ENCODE measurements at regions not wholly inside any gene's neighbourhood (a gene's known extent, or its start where the extent isn't known, plus 50 kb on each side); places are given as distances from the start of the nearest gene placed in this dataset.

DNA sequence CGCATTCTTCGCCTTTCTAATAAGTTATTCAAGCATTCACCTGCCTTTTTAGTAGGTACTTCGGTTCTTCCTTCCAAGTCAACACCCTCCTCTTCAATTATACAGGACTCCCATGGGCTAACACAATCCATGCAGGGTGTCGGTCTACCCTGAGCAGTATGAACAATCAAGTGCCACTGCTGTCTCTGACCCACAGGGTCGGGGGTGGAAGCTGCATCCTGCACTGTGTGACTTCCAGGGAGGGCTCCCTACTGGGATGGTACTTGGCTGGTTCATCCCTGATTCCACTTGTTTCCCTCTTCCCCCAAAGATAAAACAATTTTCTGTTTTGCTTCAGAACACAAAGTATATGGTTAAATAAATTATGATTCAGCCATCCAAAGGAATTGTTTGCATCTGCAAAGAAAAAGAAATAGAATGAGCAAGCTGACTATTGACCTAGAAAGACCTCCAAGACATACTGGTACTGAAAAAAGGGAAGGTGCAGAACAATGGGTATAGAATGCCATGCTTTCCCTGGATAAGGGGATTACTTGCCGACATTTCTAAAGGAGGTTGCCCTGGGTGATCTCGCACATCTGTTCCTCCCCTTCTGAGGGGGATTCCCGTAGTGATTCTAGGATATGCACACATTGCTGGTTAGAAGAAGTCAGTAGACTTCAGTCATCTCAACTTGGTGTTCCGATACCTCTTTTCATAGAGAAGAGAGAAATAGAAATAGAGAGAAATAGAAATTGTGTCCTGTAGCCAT, 89.1 kb upstream of the AGR3 start:
- intact Hi-C loops (cut with DNase I, micrococcal nuclease), result no loop called here
- ATAC-seq (no peak), DNase-seq (no peak)

- ATAC-seq (no peak), DNase-seq (no peak)
- intact Hi-C loops (cut with DNase I, micrococcal nuclease), result no loop called here
Measured at GRCh38 chr7:16975712-16976111, 93.9 kb upstream of the AGR3 start.

DNA sequence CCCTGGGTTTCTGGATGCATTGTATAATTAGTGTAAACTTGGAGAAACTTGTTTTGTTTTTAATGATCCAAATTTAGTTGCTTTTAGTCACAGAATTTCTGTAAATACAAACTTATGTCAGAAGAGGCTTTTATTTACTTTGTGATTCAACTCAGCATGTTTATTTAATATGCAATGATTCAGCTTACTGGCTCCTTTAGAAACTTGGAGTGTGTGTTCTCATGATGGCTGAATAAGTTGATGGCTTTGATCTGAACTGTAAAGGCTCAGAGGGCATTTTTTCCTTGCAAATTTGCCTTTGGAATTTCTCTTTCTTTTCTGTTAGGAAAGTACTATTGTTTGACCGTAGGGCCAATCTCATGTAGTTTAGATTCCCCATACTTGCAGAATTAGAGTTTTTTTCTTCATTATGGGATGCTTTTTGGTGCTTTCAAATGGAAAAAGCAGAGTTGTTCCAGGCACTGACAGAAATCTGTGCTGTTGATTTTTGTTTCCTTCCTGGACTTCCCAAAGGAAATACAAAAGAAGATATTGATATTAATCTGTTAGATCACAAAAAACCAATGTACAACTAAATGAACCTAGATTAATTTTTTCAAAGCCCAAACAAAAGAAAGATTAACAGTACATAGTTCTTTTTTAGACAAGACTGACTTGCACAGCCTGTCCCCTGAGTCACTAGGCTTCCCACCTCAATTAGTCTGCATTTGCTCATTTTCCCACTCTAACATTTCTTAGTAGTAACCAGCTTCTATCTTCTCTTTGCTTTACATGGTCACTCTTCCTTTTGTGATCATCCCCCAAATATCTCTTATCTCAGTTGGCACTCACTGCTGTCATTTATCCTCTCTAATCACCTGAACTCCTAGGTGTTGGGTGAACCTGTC, 96.8 kb upstream of the AGR3 start:
- ATAC-seq, result peak; percentile 40
- DNase-seq, result no peak
- intact Hi-C loops (cut with DNase I, micrococcal nuclease), result no loop called here

GRCh38 chr7:16980539-16980938, 98.8 kb upstream of the AGR3 start:
- no peak for ATAC-seq
- intact Hi-C loops (cut with DNase I, micrococcal nuclease), result loop anchor here in 1 of 2 donors (10.0 kb wide), 1 partner anchor 664 kb away; no protein-coding TSS in a partner anchor

GRCh38 chr7:16982640-16983350, 101.0 kb upstream of the AGR3 start:
- ATAC-seq, result peak; percentile 68
- DNase-seq, result no peak
- intact Hi-C loops (cut with DNase I, micrococcal nuclease), result loop anchor here in 1 of 2 donors (10.0 kb wide), 1 partner anchor 662 kb away; no protein-coding TSS in a partner anchor

More at GRCh38 chr7:16980539-16980938, 98.8 kb upstream of the AGR3 start:
- no peak for DNase-seq

- intact Hi-C loops (cut with DNase I, micrococcal nuclease), result loop anchor here in 1 of 2 donors (10.0 kb wide), 1 partner anchor 660 kb away; no protein-coding TSS in a partner anchor
- no peak for DNase-seq
- no peak for ATAC-seq
Measured at GRCh38 chr7:16984375-16984774, 102.6 kb upstream of the AGR3 start.

- intact Hi-C loops (cut with DNase I, micrococcal nuclease), result loop anchor here in 1 of 2 donors (10.0 kb wide), 1 partner anchor 659 kb away; no protein-coding TSS in a partner anchor
Measured at GRCh38 chr7:16985621-16986020, 103.8 kb upstream of the AGR3 start.

GRCh38 chr7:16986755-16987154, 105.0 kb upstream of the AGR3 start:
- DNase-seq, result no peak
- intact Hi-C loops (cut with DNase I, micrococcal nuclease), result loop anchor here in 1 of 2 donors (10.0 kb wide), 1 partner anchor 658 kb away; no protein-coding TSS in a partner anchor
- no peak for ATAC-seq

More at GRCh38 chr7:16985621-16986020, 103.8 kb upstream of the AGR3 start:
- ATAC-seq, result no peak
- no peak for DNase-seq

DNA sequence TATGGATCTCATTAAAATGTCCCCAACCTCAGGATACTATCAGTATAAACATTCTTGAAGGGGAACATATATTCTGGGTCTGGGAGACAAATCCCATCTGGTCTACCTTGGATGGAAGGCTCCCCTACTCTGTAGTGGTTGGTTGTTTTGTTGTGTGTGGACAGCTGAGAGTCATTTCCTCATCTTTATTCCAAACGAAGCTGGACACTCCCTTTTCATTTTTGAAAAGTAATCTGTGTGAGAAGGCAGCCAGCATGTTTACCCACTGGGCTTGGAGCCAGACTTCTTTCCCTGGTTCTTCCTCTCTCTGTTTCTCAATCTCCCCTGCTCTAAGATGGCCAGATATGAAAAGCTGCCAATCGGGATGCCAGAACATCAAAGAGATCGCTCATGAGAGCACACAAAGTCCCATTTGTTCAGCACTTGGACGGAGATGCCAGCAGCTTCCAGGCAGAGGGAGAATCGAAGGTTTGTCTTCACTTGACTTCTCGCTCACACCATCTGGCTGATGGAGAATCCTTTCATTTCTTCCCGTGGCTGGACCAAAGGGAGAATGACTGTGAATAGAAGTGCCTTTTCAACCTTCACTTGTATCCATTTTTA, 108.1 kb upstream of the AGR3 start:
- ATAC-seq (peak; percentile 93), DNase-seq (peak; percentile 76 to 90)
- intact Hi-C loops (cut with DNase I, micrococcal nuclease), result loop anchor here in 1 of 2 donors (10.0 kb wide), 1 partner anchor 655 kb away; no protein-coding TSS in a partner anchor

DNA sequence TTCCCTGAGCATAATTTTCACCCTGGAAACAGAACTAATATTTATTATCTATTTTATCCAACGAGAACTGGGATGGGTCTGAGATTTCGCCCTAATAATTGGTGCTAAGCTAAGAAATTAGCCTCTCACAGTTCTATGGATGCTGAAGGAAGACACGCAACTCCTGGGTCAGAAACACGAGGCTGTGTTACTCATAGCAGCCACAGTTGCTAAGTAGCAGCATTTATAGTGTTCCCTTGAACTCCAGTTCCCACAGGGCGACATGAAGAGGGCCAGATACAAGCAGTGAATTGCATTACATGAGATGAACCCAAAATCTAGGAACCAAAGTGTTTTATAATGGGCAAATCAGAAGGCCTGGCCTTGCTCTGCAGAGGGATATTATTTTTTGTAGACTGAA, 109.8 kb upstream of the AGR3 start:
- DNase-seq, result no peak
- no peak for ATAC-seq
- intact Hi-C loops (cut with DNase I, micrococcal nuclease), result no loop called here

DNA sequence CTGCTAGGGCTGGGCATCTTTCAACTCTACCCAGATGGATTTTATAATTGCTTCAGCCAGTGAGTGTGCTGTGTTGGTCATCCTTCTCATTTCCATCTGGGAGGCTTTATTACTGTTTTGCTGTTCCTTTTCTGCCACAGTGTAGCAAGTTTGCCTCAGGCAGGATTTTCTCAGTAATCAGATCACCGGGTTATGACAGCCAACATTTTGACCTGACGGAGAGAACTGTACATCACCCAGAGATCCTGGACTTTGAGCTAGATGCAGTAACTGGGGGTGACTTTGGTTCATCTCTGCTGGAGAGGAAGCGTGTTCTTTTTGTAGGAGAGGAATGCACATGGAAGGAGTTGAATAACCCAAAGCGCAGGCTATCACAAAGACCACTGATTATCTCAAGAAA, 111.8 kb upstream of the AGR3 start:
- DNase-seq, result no peak
- ATAC-seq, result no peak
- intact Hi-C loops (cut with DNase I, micrococcal nuclease), result no loop called here

DNA sequence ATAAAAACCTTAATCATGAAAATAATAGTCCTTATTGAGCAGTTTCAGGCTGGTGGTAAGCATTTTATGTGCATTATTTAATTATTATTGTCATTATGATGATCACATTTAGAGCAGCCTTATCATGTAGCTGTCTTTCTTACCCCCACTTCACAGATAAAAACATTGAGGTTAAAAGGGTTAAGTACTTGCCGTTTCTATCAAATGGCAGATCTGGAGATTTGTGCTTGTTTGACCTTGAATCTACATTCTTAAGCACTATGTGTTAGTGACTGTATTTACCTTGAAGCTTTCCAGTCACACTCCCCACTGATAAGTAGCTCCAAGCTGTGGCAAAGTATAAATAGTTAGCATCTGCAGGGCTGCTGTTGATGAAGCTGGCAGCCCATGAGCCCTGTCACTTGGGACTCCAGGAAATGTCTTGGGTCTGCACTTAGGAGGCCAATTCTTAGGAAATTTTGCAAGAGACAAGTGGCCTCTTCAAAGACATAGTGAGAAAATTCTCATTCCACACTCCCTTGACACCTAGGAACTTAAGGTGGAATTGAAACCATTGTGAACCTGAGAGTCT, 116.8 kb upstream of the AGR3 start:
- no peak for DNase-seq
- intact Hi-C loops (cut with DNase I, micrococcal nuclease), result no loop called here
- no peak for ATAC-seq

GRCh38 chr7:16999541-17000267, 117.9 kb upstream of the AGR3 start:
- intact Hi-C loops (cut with DNase I, micrococcal nuclease), result no loop called here
- ATAC-seq (no peak), DNase-seq (no peak)

GRCh38 chr7:17005271-17005670, 123.5 kb upstream of the AGR3 start:
- ATAC-seq (peak; percentile 90), DNase-seq (no peak)
- intact Hi-C loops (cut with DNase I, micrococcal nuclease), result no loop called here

DNA sequence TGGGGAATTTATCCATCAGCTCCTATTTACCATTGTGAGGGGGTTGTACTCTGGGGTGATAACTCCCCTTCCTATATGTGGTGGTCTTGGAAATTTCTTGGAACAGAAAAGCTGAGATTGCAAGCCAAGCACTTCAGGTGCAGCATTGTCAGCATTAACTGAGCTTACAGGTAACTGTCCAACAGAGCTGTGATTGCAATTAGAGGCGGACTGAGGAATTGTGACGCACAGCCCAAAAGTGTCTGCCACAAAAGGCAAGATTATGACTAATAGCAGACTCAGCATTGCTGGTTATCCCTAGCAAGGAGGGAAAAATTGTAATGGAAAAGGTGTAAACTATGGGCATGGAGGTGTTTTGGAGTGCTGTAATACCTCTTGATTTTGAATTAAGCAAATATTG, 126.1 kb upstream of the AGR3 start:
- intact Hi-C loops (cut with DNase I, micrococcal nuclease), result no loop called here
- ATAC-seq, result no peak

DNA sequence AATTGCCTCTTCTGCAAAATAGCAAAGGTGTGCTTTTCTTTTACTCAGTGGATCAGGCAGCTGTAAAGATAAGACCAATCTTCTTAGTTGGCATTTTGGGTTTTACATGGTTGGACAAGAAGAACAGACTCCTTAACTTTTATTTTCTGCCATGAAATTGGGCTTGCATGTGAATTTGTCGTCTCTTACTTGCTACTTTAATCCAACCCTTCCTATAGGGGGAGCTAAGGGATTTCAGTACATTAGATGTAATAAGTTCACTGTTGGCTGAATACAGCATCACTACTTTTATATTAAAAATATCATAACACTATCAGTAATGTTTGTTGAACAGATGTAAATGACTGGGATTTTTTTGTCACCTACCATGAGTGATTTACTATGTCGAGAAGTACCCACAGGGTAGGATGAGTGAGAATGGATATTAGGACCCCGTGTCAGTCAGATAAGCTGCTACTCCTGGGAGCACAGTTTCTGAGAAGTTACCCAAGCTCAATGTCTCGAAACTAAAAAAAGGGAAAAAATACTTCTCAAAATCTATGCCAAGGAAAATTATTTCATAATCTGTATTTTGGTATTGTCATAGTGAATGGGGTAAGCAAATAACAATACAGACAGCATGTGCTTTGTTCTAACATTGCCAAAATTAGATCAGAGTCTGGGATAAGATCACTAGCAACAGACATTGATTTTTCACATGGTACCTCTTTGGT, 127.4 kb upstream of the AGR3 start:
- intact Hi-C loops (cut with DNase I, micrococcal nuclease), result no loop called here
- DNase-seq (no peak), ATAC-seq (peak; percentile 37)

More for the DNA sequence above, 126.1 kb upstream of the AGR3 start:
- DNase-seq, result no peak

DNA sequence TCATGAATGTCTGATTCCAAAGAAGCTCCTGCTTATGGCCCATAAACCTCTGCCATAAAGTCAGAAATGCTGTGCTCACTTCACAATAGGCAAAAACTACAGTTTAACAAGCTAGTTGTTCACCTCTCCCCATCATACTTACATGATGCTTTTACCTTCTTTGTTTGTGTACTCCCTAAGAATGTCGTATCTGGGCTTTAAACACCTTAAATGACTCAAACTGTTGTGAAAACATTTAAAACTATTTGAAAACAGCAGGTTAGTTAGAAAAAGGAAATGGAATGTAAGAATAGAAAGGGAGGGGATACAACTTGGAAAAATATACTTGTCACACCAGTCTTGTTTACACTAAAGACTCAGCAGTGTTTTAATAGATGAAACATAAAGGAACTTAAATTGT, 128.2 kb upstream of the AGR3 start:
- intact Hi-C loops (cut with DNase I, micrococcal nuclease), result no loop called here
- DNase-seq (no peak), ATAC-seq (no peak)

Data from left colon (tissue), 2 donors.